H1 (cell line): ENCODE measurements at regions not wholly inside any gene's neighbourhood (a gene's known extent, or its start where the extent isn't known, plus 50 kb on each side); places are given as distances from the start of the nearest gene placed in this dataset.
"Not testable (repeated sequence)": the region's sequence is repeated elsewhere in the genome, so short reads cannot be mapped to it uniquely, and the experiment has no call there.

Experiments used
- CTCF ChIA-PET: fragments of 300-600 bp; sonication (Branson Sonifier 250); formaldehyde crosslinking; loops from one replicate; lab custom pipeline; 2021; ENCODE audit not compliant: partially characterized antibody; lab: Charles Lee
- POLR2A ChIA-PET: fragments of 300-600 bp; sonication (Branson Sonifier 250); formaldehyde crosslinking; loops from one replicate; lab custom pipeline; 2021; ENCODE audit warnings: inconsistent platforms; ENCODE audit not compliant: partially characterized antibody; lab: Charles Lee
- DNase-seq, 2 experiments: peaks; one replicate each; pipeline versions ENCODE4 v3.0.0 to v3.0.0-alpha.2; 2010 to 2022; ENCODE audit warnings: low spot score in 2 of 2, low read depth in 1 of 2, mixed read lengths in 1 of 2
- FAIRE-seq: peaks from 2 replicates; lab custom pipeline; 2011; peaks lifted over from hg19 to GRCh38; lab: Jason Lieb, UNC
- H2AFZ ChIP-seq: 2 replicates; pipeline ENCODE4 v1.8.1; 2012; ENCODE audit warnings: low read length, inconsistent platforms
- H2AK5ac ChIP-seq: 2 replicates; pipeline ENCODE4 v1.6.1; 2013; ENCODE audit warnings: low read depth, low read length
- H2BK120ac ChIP-seq: replicated peaks from 2 replicates; pipeline ENCODE3; 2013; ENCODE audit warnings: low read depth, low read length, inconsistent platforms
- H2BK12ac ChIP-seq: 2 replicates; pipeline ENCODE4 v1.6.1; 2013; ENCODE audit warnings: low read depth, low read length
- H2BK15ac ChIP-seq: 2 replicates; pipeline ENCODE4 v1.6.1; 2013; ENCODE audit warnings: low read length
- H2BK20ac ChIP-seq: 2 replicates; pipeline ENCODE4 v1.6.1; 2013; ENCODE audit warnings: low read length
- H2BK5ac ChIP-seq: 2 replicates; pipeline ENCODE4 v1.6.1; 2013; ENCODE audit warnings: low read depth, low read length
- H3K14ac ChIP-seq: 2 replicates; pipeline ENCODE4 v1.6.1; 2013; ENCODE audit warnings: inconsistent platforms; ENCODE audit not compliant: insufficient read length
- H3K18ac ChIP-seq: 2 replicates; pipeline ENCODE4 v1.6.1; 2013; ENCODE audit warnings: low read length; ENCODE audit errors: extremely low read depth
- H3K23ac ChIP-seq: 2 replicates; pipeline ENCODE4 v1.6.1; 2013; ENCODE audit warnings: inconsistent platforms; ENCODE audit not compliant: insufficient read length
- H3K23me2 ChIP-seq: 2 replicates; pipeline ENCODE4 v1.6.1; 2013; ENCODE audit warnings: low read depth, low read length
- H3K27ac ChIP-seq: 2 replicates; pipeline ENCODE4 v1.6.1; 2011; ENCODE audit warnings: low read depth, low read length, inconsistent platforms
- H3K27me3 ChIP-seq, 4 experiments: replicated peaks in 1 of 4; 1 replicate in 1 of 4; 2 replicates in 3 of 4; pipeline versions ENCODE4 v1.6.1 to v1.8.1; 2011 to 2013; ENCODE audit warnings: low read length in 3 of 4, mild to moderate bottlenecking in 3 of 4, inconsistent platforms in 2 of 4, mixed read lengths in 2 of 4, moderate library complexity in 1 of 4; ENCODE audit not compliant: control insufficient read depth in 3 of 4, insufficient read depth in 3 of 4; ENCODE audit errors: extremely low read depth in 1 of 4
- H3K36me3 ChIP-seq, 4 experiments: 2 replicates each; pipeline versions ENCODE4 v1.6.1 to v1.8.1; 2011 to 2013; ENCODE audit warnings: mild to moderate bottlenecking in 4 of 4, low read length in 3 of 4, moderate library complexity in 2 of 4, control low read depth in 1 of 4, inconsistent platforms in 1 of 4; ENCODE audit not compliant: insufficient read depth in 4 of 4, control insufficient read depth in 2 of 4
- H3K4ac ChIP-seq: replicated peaks from 2 replicates; pipeline ENCODE3; 2013; ENCODE audit warnings: low read length, low read depth, mixed read lengths, inconsistent platforms; ENCODE audit not compliant: insufficient read length
- H3K4me1 ChIP-seq, 4 experiments: replicated peaks in 1 of 4; 1 replicate in 1 of 4; 2 replicates in 3 of 4; pipeline versions ENCODE4 v1.6.1 to v1.8.1; 2011 to 2013; ENCODE audit warnings: low read length in 3 of 4, inconsistent platforms in 2 of 4, mixed read lengths in 1 of 4; ENCODE audit not compliant: insufficient read depth in 4 of 4, control insufficient read depth in 3 of 4
- H3K4me2 ChIP-seq, 2 experiments: 2 replicates each; pipeline versions ENCODE4 v1.6.1 to v1.8.1; 2011 to 2013; ENCODE audit warnings: low read depth in 2 of 2, low read length in 2 of 2, control low read depth in 1 of 2, inconsistent platforms in 1 of 2, mild to moderate bottlenecking in 1 of 2; ENCODE audit not compliant: insufficient read depth in 1 of 2
- H3K4me3 ChIP-seq, 4 experiments: fragments of 200-600, 300-600 bp in 1 of 4; sonication (generic), shearing (Covaris generic), sonication (Bioruptor Twin) in 1 of 4; 2 replicates each; pipeline versions ENCODE4 v1.5.1 to v1.8.1; 2011 to 2016; ENCODE audit warnings: low read length in 4 of 4, low read depth in 3 of 4, control low read depth in 2 of 4, inconsistent platforms in 2 of 4, mild to moderate bottlenecking in 2 of 4, mixed read lengths in 1 of 4, moderate library complexity in 1 of 4; ENCODE audit not compliant: insufficient read depth in 2 of 4; ENCODE audit errors: extremely low read depth in 1 of 4
- H3K56ac ChIP-seq: replicated peaks from 2 replicates; pipeline ENCODE3; 2013; ENCODE audit warnings: low read depth, mild to moderate bottlenecking, mixed read lengths, low read length, inconsistent platforms; ENCODE audit not compliant: insufficient read length
- H3K79me1 ChIP-seq: 2 replicates; pipeline ENCODE4 v1.6.1; 2013; ENCODE audit warnings: low read depth, low read length, control low read depth
- H3K79me2 ChIP-seq, 2 experiments: 2 replicates each; pipeline versions ENCODE4 v1.6.1 to v1.8.1; 2012 to 2013; ENCODE audit warnings: low read length in 2 of 2, mild to moderate bottlenecking in 2 of 2, inconsistent platforms in 1 of 2; ENCODE audit not compliant: insufficient read depth in 2 of 2, control insufficient read depth in 1 of 2
- H3K9ac ChIP-seq, 4 experiments: replicated peaks in 1 of 4; 1 replicate in 1 of 4; 2 replicates in 3 of 4; pipeline versions ENCODE4 v1.6.1 to v1.8.1; 2011 to 2013; ENCODE audit warnings: low read depth in 3 of 4, low read length in 3 of 4, control low read depth in 2 of 4, mild to moderate bottlenecking in 2 of 4, moderate library complexity in 2 of 4, inconsistent platforms in 1 of 4; ENCODE audit errors: extremely low read depth in 1 of 4
- H3K9me3 ChIP-seq, 2 experiments: 2 replicates each; pipeline versions ENCODE4 v1.6.1 to v1.8.1; 2012 to 2013; ENCODE audit warnings: mild to moderate bottlenecking in 2 of 2, moderate library complexity in 2 of 2, control low read depth in 1 of 2, inconsistent platforms in 1 of 2, low read depth in 1 of 2, low read length in 1 of 2, mixed read lengths in 1 of 2; ENCODE audit not compliant: insufficient read depth in 2 of 2
- H4K20me1 ChIP-seq, 2 experiments: replicated peaks in 1 of 2; 2 replicates each; pipeline versions ENCODE3 to v1.8.1; 2011 to 2013; ENCODE audit warnings: inconsistent platforms in 2 of 2, low read length in 2 of 2, mild to moderate bottlenecking in 1 of 2; ENCODE audit not compliant: insufficient read depth in 2 of 2, control insufficient read depth in 1 of 2
- H4K5ac ChIP-seq: 2 replicates; pipeline ENCODE4 v1.6.1; 2013; ENCODE audit warnings: low read length, low read depth, mixed read lengths, inconsistent platforms; ENCODE audit not compliant: insufficient read length
- H4K8ac ChIP-seq: 2 replicates; pipeline ENCODE4 v1.8.0; 2013; ENCODE audit warnings: mild to moderate bottlenecking, moderate library complexity, low read length, inconsistent platforms; ENCODE audit not compliant: insufficient read depth; ENCODE audit errors: extremely low read depth
- H4K91ac ChIP-seq: replicated peaks from 2 replicates; pipeline ENCODE3; 2013; ENCODE audit warnings: low read length, mixed read lengths, inconsistent platforms; ENCODE audit not compliant: insufficient read length
- WGBS, 2 experiments: shearing (Covaris generic) in 1 of 2; methylation state at CpG; one replicate each; pipeline versions ENCODE4 v1.1.6 to v1.1.7; 2013 to 2015; ENCODE audit warnings: low lambda C conversion rate in 2 of 2, mixed read lengths in 2 of 2, inconsistent platforms in 1 of 2, low coverage in 1 of 2, missing lambda C conversion rate in 1 of 2; ENCODE audit not compliant: insufficient replicate concordance in 2 of 2, insufficient coverage in 1 of 2, insufficient read length in 1 of 2; ENCODE audit errors: extremely low coverage in 1 of 2, missing lambda C conversion rate in 1 of 2; 5-methylcytosine and 5-hydroxymethylcytosine counted together

DNA sequence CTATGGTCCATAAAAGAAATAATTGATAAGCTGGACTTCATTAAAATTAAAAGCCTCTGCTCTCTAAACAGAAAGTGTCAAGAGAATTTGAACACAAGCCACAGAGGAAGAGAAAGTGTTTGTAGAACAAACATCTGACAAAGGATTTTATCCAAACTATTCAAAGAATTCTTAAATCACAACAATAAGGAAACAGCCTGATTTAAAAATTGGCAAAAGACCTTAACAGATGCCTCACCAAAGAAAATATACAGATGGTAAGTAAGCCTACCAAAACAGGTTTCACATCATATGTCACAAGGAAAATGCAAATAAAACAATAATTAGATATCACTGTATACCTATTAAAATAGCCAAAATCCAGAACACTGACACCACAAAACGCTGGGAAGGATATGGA is 612.0 kb downstream of the TTLL7 start:
- H3K9ac ChIP-seq, H2AFZ ChIP-seq, DNase-seq, H3K18ac ChIP-seq, H2BK5ac ChIP-seq, H3K27ac ChIP-seq, H3K4me2 ChIP-seq, H3K14ac ChIP-seq, H3K27me3 ChIP-seq, H2BK20ac ChIP-seq, H3K4me1 ChIP-seq, H4K20me1 ChIP-seq, H4K91ac ChIP-seq, H2BK120ac ChIP-seq, H2BK12ac ChIP-seq, H4K5ac ChIP-seq, H3K4ac ChIP-seq, POLR2A ChIA-PET, H4K8ac ChIP-seq, H3K79me2 ChIP-seq, H3K36me3 ChIP-seq, H3K23ac ChIP-seq, H3K79me1 ChIP-seq, H3K4me3 ChIP-seq, H3K9me3 ChIP-seq, H3K23me2 ChIP-seq, FAIRE-seq, CTCF ChIA-PET, H2BK15ac ChIP-seq, H2AK5ac ChIP-seq, H3K56ac ChIP-seq: not testable (repeated sequence)
- 100% methylated on average over 1 of the region's 1 CpG; no CpG with 5 or more reads in 1 of the 2 experiments for WGBS, 2 experiments

- H3K36me3 ChIP-seq, H2BK20ac ChIP-seq, H3K23ac ChIP-seq, H2BK120ac ChIP-seq, H3K56ac ChIP-seq, H4K8ac ChIP-seq, H2BK5ac ChIP-seq, H3K4me1 ChIP-seq, H3K4me3 ChIP-seq, POLR2A ChIA-PET, H3K9ac ChIP-seq, H3K9me3 ChIP-seq, H4K5ac ChIP-seq, H3K27ac ChIP-seq, H3K27me3 ChIP-seq, H2AFZ ChIP-seq, H2AK5ac ChIP-seq, H3K18ac ChIP-seq, H2BK12ac ChIP-seq, CTCF ChIA-PET, H3K4ac ChIP-seq, H4K91ac ChIP-seq, FAIRE-seq, H3K23me2 ChIP-seq, H3K79me1 ChIP-seq, H3K4me2 ChIP-seq, H4K20me1 ChIP-seq, H2BK15ac ChIP-seq, DNase-seq, H3K14ac ChIP-seq, H3K79me2 ChIP-seq: not testable (repeated sequence)
- WGBS, 2 experiments: 100% methylated on average over 1 of the region's 2 CpGs; no CpG with 5 or more reads in 1 of the 2 experiments
Observed at GRCh38 chr1:83383107-83383506, 615.8 kb downstream of the TTLL7 start.
